PC-9 (cell line): ENCODE measurements at regions not wholly inside any gene's neighbourhood (a gene's known extent, or its start where the extent isn't known, plus 50 kb on each side); places are given as distances from the start of the nearest gene placed in this dataset.

Source experiments
- BruUV-seq: library from RNA; stranded (reverse); fragments of 400-500 nt; replicated peaks from 2 replicates; lab custom pipeline; 2021; lab: Mats Ljungman, UMichigan
- CTCF ChIA-PET: fragments of 300-600 bp; sonication (Branson Sonifier 250); formaldehyde crosslinking; loops from one replicate; lab custom pipeline; 2022; ENCODE audit warnings: antibody characterized with exemption; lab: Charles Lee
- POLR2A ChIA-PET: fragments of 300-600 bp; sonication (Branson Sonifier 250); formaldehyde crosslinking; loops from one replicate; lab custom pipeline; 2022; ENCODE audit warnings: antibody characterized with exemption; ENCODE audit not compliant: unreplicated experiment; lab: Charles Lee
- DNase-seq, 2 experiments: peaks; one replicate each; pipeline versions ENCODE4 v3.0.0 to v3.0.0-alpha.2; 2015 to 2022; ENCODE audit warnings: mixed read lengths in 1 of 2
- H2AFZ ChIP-seq: fragments of 200-600 bp; sonication (generic); 2 replicates; pipeline ENCODE4 v1.8.1; 2017; ENCODE audit warnings: antibody characterized with exemption
- H3F3A ChIP-seq: fragments of 200-600 bp; sonication (generic); 2 replicates; pipeline ENCODE4 v1.8.1; 2017; ENCODE audit warnings: antibody characterized with exemption, mild to moderate bottlenecking, low read depth; ENCODE audit not compliant: insufficient read depth
- H3K27ac ChIP-seq: fragments of 200-600 bp; sonication (generic); 2 replicates; pipeline ENCODE4 v1.6.1; 2016; ENCODE audit warnings: mixed run types
- H3K27me3 ChIP-seq: fragments of 200-600 bp; sonication (generic); 2 replicates; pipeline ENCODE4 v1.6.1; 2016; ENCODE audit warnings: low read depth, mixed run types; ENCODE audit not compliant: insufficient read depth
- H3K36me3 ChIP-seq: fragments of 200-600 bp; sonication (generic); 2 replicates; pipeline ENCODE4 v1.6.1; 2016; ENCODE audit warnings: low read depth, mixed run types
- H3K4me1 ChIP-seq: fragments of 200-600 bp; sonication (generic); replicated peaks from 2 replicates; pipeline ENCODE4 v1.6.1; 2016; ENCODE audit warnings: mixed run types; ENCODE audit not compliant: insufficient read depth
- H3K4me2 ChIP-seq: fragments of 200-600 bp; sonication (generic); 2 replicates; pipeline ENCODE4 v1.6.1; 2017; ENCODE audit warnings: mixed run types
- H3K4me3 ChIP-seq: fragments of 200-600 bp; sonication (generic); 2 replicates; pipeline ENCODE4 v1.6.1; 2016; ENCODE audit warnings: mixed run types
- H3K79me2 ChIP-seq: fragments of 200-600 bp; sonication (generic); 2 replicates; pipeline ENCODE4 v1.6.1; 2017; ENCODE audit warnings: low read depth, mixed run types
- H3K9me2 ChIP-seq: fragments of 200-600 bp; sonication (generic); 2 replicates; pipeline ENCODE4 v1.8.1; 2017; ENCODE audit warnings: mild to moderate bottlenecking; ENCODE audit not compliant: insufficient read depth
- H3K9me3 ChIP-seq: fragments of 200-600 bp; sonication (generic); 2 replicates; pipeline ENCODE4 v1.8.1; 2016; ENCODE audit warnings: low read depth; ENCODE audit not compliant: insufficient read depth
- H4K20me1 ChIP-seq: fragments of 200-600 bp; sonication (generic); 2 replicates; pipeline ENCODE4 v1.8.1; 2017; ENCODE audit not compliant: insufficient read depth
- EZH2 ChIP-seq: fragments of 200-600 bp; sonication (generic); IDR thresholded peaks from 2 replicates; pipeline ENCODE4 v1.8.0; 2017; ENCODE audit warnings: antibody characterized with exemption, low read depth
- intact Hi-C: fragments of 100-400 bp; cut with micrococcal nuclease; formaldehyde crosslinking; loops from one replicate; pipeline ENCODE4 v1.10.0; 2022; ENCODE audit not compliant: unreplicated experiment
- TF ChIP-seq, protein P1 (sequence below): fragments of 200-600 bp; sonication (generic); conservative IDR thresholded peaks from 2 replicates; pipeline ENCODE4 v1.6.1; 2017; ENCODE audit warnings: mixed run types, antibody characterized with exemption, mild to moderate bottlenecking, moderate library complexity

DNA sequence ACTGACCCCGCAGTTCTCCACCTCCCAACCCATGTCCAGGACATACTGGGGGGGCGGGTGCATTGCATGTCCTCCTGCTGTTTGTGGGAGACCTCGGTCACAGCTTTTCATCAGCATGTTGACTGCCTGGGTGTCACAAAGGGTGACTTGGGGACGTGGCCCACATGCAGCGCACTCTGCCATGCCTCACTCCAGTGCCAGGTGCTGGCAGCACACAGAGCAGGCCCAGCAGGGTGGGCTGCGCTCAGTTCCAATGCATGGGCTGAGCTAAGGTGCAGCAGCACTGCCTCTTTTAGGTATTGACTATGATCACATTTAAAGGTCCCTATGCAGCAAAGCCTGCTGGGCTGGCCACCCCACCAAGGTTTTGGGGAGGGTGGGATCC, 261.9 kb upstream of the SALL3 start:
- Histone ChIP-seq H3F3A (no peaks in the 10 kb centered on the region), H3K4me1 (no peaks in the 10 kb centered on the region), H3K27me3 (peaks cover 96% of the 10 kb centered on the region), H4K20me1 (no peaks in the 10 kb centered on the region; the same call in 1 of the 2 replicates), H2AFZ (no peak overlapping the region), H3K4me3 (no peak overlapping the region), H3K9me3 (no peaks in the 10 kb centered on the region), H3K79me2 (no peaks in the 10 kb centered on the region), H3K4me2 (no peak overlapping the region), H3K27ac (no peak overlapping the region), H3K9me2 (no peaks in the 10 kb centered on the region), H3K36me3 (no peaks in the 10 kb centered on the region)
- POLR2A ChIA-PET = no interaction called here
- CTCF ChIA-PET = no interaction called here
- intact Hi-C loops = no loop called here
- no peak for TF ChIP-seq EZH2
- TF ChIP-seq, protein P1, sequence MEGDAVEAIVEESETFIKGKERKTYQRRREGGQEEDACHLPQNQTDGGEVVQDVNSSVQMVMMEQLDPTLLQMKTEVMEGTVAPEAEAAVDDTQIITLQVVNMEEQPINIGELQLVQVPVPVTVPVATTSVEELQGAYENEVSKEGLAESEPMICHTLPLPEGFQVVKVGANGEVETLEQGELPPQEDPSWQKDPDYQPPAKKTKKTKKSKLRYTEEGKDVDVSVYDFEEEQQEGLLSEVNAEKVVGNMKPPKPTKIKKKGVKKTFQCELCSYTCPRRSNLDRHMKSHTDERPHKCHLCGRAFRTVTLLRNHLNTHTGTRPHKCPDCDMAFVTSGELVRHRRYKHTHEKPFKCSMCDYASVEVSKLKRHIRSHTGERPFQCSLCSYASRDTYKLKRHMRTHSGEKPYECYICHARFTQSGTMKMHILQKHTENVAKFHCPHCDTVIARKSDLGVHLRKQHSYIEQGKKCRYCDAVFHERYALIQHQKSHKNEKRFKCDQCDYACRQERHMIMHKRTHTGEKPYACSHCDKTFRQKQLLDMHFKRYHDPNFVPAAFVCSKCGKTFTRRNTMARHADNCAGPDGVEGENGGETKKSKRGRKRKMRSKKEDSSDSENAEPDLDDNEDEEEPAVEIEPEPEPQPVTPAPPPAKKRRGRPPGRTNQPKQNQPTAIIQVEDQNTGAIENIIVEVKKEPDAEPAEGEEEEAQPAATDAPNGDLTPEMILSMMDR = no peak
- DNase-seq = no peak
- BruUV-seq = no TSS peak

DNA sequence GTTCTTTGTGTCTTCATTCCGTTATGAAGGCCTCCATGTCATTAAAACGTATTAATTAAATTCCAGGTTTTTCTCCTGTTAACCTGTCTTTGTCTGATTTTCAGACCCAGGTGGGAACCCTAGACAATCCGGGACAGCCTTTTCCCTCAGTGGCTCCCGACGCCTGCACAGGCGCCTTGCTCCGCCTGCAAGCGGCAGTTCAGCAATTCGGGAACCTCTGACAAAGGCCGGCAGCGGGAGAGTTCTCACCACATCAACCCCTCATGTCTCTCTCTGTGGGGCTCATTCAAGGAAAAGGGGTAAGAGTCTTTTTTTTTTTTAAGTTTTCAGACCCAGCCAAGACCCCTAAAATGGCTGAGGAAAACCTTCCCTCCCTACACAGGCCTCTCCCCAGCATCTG, 259.8 kb upstream of the SALL3 start:
- H3K27ac ChIP-seq = no peak overlapping the region
- no peak overlapping the region for H3K4me2 ChIP-seq
- H3K4me3 ChIP-seq = no peak overlapping the region
- no peaks in the 10 kb centered on the region for H3F3A ChIP-seq
- H3K79me2 ChIP-seq = no peaks in the 10 kb centered on the region
- peaks cover 96% of the 10 kb centered on the region for H3K27me3 ChIP-seq
- TF ChIP-seq, protein P1 = no peak
- no peak for TF ChIP-seq EZH2
- H3K36me3 ChIP-seq = no peaks in the 10 kb centered on the region
- H3K4me1 ChIP-seq = no peaks in the 10 kb centered on the region
- no peaks in the 10 kb centered on the region; the same call in 1 of the 2 replicates for H4K20me1 ChIP-seq
- H3K9me3 ChIP-seq = no peaks in the 10 kb centered on the region
- ChIA-PET POLR2A (no interaction called here), CTCF (no interaction called here)
- intact Hi-C loops = no loop called here
- H3K9me2 ChIP-seq = no peaks in the 10 kb centered on the region
- DNase-seq = no peak
- no peak overlapping the region for H2AFZ ChIP-seq
- BruUV-seq = no TSS peak

DNA sequence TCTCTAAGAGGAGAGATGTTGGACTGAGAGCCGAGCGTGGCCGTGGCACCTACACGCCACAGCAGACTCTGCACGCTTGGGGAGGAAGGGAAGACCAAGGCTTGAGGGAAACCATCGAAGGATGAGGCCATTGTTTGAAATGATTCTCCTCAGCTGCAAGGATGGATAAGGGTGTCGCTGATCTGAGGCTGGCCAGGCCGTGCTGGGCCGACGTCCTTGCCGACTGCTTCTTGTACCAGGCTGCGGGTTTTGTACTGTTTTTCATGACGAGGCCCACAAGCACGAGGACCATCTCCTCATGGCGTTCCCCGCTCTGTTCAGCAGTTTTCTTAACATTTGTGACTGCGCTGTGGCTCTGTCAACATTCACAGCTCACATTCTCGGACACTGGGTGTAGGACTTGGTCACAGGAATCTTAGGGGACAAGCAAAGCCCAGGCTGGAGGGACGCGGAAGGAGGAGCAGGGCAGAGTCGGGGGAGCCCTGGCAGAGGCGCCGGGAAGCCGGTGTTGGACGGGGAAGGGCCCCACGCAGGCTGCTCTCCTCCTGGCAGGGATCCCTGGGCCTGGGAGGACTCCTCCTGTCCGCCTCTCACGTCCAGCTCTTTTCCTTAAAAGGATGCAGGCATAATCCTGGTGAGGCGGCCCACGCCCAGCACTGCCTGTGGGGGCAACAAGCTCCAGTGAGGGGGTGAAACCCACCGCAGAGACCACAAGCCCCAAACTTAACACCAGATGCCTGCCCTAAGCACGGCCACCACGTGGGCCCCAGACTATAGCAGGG, 259.0 kb upstream of the SALL3 start:
- H2AFZ ChIP-seq = no peak overlapping the region
- no peak for DNase-seq
- intact Hi-C loops = no loop called here
- peaks cover 97% of the 10 kb centered on the region for H3K27me3 ChIP-seq
- H3K4me1 ChIP-seq = no peaks in the 10 kb centered on the region
- TF ChIP-seq, protein P1 = no peak
- no peak for TF ChIP-seq EZH2
- no TSS peak for BruUV-seq
- no peaks in the 10 kb centered on the region for H3K36me3 ChIP-seq
- H3K4me3 ChIP-seq = no peak overlapping the region
- ChIA-PET POLR2A (no interaction called here), CTCF (no interaction called here)
- H3K9me3 ChIP-seq = no peaks in the 10 kb centered on the region
- H3K27ac ChIP-seq = no peak overlapping the region
- H3K79me2 ChIP-seq = no peaks in the 10 kb centered on the region
- no peaks in the 10 kb centered on the region for H3K9me2 ChIP-seq
- H3K4me2 ChIP-seq = no peak overlapping the region
- no peaks in the 10 kb centered on the region; the same call in 1 of the 2 replicates for H4K20me1 ChIP-seq
- H3F3A ChIP-seq = no peaks in the 10 kb centered on the region
